ENCODE measurements at regions not wholly inside any gene's neighbourhood (a gene's known extent, or its start where the extent isn't known, plus 50 kb on each side); places are given as distances from the start of the nearest gene placed in this dataset.

DNA sequence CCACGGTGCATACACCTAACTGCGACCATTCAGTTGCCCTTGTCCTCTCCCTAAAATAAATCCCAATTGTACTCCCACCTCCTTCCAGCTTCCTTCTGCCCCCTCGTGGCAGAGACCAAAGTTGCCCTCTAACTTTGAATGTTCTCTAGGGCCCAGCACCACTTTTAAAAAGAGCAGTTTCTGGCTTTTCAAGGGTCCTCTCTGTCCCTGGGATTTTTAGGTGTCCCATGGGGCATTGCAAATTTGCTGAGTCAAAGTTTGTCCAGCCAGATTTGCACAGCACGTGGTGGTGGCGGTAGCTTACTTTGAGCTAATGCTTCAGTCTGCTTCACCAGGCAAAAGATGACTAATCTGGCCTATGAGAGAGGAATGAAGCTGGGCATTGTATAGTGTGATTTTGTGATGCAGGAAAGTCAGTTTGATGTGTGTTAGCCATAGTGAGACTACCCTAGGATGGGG, 100.2 kb downstream of the PERP start:
- peak; percentile 58 for DNase-seq (ENCODE audit: low read depth, low spot score)

DNA sequence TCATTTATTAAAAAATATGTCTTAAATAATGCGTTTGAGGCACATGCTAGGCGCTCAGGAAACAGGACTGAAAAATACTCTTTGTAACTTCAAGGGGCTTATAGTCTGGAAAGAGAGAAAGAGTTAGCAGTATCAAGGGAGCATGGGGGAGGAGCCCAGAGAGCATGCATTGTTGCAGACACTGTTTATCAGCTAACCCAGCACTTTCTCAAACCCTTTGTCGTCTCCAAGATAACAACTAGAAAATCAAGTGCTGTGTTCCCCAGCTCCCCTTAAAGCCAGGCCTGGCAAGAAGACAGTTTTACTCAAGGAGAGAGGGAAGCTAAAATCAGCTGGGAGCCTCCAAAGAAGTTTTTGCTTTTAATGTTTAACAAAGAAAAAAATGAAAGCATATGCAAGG, 98.4 kb downstream of the PERP start:
- no peak for DNase-seq (ENCODE audit: low read depth, low spot score)

DNA sequence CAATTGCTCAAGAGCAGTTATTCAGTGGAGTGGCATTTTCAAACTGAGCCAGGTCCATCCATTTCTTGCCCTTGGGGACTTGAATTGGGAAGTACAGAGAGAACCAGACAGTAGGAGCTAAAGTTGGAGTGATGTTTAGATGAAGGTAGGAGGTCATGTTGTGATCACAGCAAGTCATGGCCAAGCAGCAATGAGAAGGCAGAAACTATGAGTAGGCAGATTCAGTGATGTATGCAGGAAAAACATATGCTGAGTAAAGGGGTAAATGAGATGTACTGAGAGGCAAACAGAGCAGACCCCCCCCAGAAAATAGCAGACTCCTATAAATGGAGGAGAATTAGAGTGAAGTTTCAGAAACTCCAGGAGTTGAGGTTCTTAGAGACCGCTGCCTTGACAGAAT, 95.8 kb downstream of the PERP start:
- no peak for DNase-seq (ENCODE audit: low read depth, low spot score)

DNA sequence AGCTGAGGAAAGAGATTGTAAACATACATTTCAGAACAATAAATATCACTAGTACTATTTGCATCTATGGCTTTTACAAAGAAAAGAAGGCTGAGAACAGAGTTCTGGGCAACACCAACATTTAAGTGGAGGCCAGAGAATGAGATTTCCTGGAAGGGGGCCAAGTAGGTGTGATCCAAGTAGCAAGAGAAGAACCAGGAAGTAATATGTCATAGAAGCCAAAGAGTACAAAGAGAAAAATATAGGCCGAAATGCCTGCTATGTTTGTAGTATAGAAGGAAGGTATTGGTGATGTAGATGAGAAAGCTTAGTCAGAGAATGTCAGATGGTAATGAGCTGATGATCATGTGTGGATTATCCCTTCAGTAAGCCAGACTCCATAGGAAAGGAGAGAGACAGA, 94.5 kb downstream of the PERP start:
- DNase-seq (ENCODE audit: low read depth, low spot score): no peak

DNA sequence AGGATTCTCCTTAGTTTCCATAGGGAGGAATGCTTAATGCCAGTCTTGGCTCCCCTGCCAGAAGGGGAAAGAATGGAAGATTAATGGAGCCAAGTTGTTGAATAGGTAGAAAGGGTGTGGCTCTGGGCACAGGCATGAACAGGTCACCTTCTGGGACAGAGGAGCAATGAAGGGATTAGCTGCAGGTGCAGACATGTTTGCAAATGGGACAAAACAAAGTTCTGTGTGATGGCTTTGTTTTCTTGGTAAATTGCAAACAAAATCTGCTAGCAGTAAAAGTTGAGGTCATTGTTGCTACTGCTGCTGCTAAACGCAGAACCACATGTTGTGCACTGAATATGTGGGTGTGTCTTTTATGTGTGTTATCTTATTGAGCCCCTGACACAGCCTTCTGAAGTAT, 93.3 kb downstream of the PERP start:
- DNase-seq (ENCODE audit: low read depth, low spot score): no peak

- DNase-seq (ENCODE audit: low read depth, low spot score): no peak
Measured at GRCh38 chr6:138017166-138017757, 90.0 kb downstream of the PERP start.

- DNase-seq (ENCODE audit: low read depth, low spot score): no peak
Measured at GRCh38 chr6:138018297-138018696, 88.9 kb downstream of the PERP start.

GRCh38 chr6:138025528-138025978, 81.7 kb downstream of the PERP start:
- no peak for DNase-seq (ENCODE audit: low read depth, low spot score)

- DNase-seq (ENCODE audit: low read depth, low spot score): no peak
Measured at GRCh38 chr6:138026342-138026741, 80.9 kb downstream of the PERP start.

DNA sequence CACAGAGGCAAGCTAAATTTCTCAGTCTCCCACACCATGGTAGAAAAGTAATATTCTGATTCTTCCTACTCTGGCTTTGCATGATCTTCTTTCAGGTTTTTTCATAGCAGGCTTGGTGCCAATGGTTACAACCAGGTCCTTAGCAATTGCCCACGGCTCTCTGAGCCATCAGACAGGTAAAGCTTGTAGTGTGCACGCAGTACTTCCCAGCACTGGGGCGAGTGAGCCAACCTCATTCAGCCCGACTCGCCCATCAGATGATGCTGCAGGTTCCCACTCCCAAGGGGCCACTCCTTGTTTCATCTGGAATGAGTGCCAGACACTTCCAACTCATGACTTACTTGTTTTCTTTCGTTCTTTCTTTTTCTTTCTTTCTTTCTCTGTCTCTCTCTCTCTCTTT, 78.3 kb downstream of the PERP start:
- no peak for DNase-seq (ENCODE audit: low read depth, low spot score)

DNA sequence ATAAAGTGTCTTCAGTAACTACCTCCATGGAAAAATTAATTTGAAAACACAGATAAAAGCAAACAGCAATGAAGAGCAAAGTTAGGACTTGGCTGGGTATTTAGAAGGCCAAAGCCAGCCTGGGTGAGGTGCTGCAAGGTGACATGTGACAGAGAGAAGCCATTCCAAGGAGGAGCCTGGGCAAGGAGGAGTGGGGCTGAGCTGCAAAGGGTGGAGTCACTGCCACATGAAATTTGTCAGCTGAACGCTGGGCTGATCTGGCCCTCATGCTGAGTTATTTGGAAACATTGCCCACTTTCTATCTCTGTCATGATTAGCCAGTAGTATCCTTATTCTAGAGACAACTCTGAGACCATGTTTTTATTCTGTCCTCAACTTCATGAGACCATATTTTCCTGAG, 76.3 kb downstream of the PERP start:
- DNase-seq (ENCODE audit: low read depth, low spot score): no peak

- no peak for DNase-seq (ENCODE audit: low read depth, low spot score)
Measured at GRCh38 chr6:138031417-138031816, 75.8 kb downstream of the PERP start.

DNA sequence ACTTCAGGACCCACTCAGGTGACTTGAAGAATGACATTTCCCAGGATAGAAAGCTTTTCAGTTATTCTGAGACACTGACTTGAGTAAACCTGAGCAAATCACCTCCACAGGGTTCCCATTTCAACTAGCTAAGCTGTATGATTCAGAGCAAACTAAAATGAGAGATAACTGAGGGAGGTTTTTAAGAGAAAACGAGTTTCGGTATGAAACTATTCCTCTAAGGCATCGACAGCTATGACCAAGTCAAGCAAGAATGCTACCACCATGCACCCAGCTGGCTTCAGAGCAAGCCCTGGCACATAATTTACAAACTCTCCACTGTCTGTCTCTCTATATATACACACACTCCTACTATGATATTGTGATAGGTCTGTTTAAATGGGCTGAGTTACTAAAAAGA, 75.4 kb downstream of the PERP start:
- DNase-seq (ENCODE audit: low read depth, low spot score): peak; percentile 16

- DNase-seq (ENCODE audit: low read depth, low spot score): no peak
Measured at GRCh38 chr6:138032571-138032970, 74.6 kb downstream of the PERP start.

DNA sequence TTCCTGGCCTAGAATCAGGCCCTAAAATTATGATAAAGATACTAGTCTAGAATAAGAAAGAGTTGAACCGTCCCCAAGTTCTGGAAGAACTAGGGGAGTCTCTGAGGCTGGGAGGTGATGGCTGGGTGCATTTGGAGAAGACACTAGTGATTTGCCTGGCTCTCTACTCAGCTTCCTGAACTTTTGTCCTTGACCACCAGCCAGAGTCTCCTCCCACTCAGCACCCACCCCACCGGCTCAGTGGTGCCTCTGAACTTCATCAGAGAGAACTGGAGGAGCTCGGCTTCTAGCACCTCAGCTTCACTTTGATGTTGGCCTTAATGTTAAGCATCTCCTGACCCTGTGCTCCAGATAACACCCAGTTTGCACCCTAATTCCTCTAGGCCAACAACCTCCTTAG, 73.0 kb downstream of the PERP start:
- DNase-seq (ENCODE audit: low read depth, low spot score): no peak

DNA sequence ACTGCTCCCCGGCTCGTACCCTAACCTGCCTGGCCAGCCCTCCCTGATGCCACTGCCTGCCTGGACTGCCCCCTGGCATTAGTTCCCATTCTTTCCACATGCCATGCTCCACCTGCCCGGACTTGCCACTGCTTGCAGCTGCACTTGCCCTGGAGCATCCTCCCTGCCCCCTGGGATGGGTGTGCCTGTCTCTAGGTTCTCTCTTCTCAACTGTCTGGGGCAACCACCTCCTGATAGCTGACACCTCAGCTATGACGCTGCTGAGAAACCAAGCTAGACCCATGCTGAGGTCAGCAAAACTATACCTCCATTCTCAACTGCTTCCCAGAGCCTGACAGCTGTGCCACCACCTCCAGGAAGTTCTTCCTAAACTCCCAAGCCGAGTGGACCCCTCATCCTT, 72.1 kb downstream of the PERP start:
- no peak for DNase-seq (ENCODE audit: low read depth, low spot score)

GRCh38 chr6:138036111-138036510, 71.1 kb downstream of the PERP start:
- DNase-seq (ENCODE audit: low read depth, low spot score): no peak

DNA sequence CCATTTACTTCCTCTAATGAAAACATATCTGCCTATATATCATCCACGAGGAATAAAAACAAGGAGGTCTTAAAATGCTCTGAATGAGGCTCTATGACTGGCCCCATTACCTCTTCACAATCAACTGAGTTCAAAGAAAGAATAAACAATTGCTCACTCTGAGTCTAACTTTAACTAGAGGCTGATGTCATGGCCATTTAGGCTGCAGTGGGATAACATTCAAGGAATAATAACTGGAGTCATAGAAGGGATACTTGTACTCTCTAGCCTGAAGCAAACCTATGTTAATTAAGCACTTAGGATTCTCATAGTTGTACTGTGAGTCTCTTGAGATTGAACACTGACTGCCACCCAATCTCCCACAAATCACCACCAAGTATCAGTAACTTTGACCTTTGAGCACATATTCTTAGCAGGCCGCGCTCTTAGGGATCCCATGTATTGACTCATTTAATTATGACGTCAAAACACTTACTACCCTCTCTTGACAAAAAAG, 70.2 kb downstream of the PERP start:
- DNase-seq (ENCODE audit: low read depth, low spot score): peak; percentile 35

DNA sequence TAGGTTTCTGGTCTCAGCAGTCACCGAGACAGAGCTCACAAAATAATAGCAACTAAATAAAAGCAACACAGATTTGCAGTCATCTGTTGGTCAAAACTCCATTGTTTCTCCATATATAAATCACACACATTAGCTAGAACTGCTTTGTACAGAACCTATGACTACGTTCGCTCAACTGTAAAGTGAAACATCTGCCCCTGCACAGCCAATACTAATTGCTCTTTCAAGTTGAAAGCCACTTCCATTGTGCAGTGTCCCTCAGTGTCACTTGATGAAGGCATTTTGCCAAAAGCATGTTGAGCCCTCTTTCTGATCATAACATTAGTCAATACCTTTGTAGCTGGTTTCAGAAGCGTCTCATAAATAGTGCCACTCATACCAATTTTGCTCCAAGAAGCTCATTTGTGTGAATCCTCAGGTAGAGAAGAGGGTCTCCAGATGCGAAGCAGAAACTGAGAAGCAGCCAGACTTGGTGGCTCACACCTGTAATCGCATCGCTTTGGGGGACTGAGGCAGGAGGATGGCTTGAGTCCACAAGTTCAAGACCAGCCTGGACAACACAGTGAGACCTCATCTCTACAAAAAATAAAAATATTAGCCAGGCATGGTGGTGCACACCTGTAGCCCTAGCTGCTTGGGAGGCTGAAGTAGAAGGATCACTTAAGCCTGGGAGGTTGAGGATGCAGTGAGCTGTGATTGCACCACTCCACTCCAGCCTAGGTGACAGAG, 68.9 kb downstream of the PERP start:
- DNase-seq (ENCODE audit: low read depth, low spot score): no peak

Measured in astrocyte of the hippocampus (primary cell).